Immature natural killer cell (primary cell): ENCODE measurements at regions not wholly inside any gene's neighbourhood (a gene's known extent, or its start where the extent isn't known, plus 50 kb on each side); places are given as distances from the start of the nearest gene placed in this dataset.

Source experiments
- DNase-seq, 3 donors: peaks; one replicate each; pipeline ENCODE4 v3.0.0; 2022; ENCODE audit warnings: mixed read lengths in 1 of 3
- H3K27ac Mint-ChIP-seq, 6 donors: one replicate each; pipeline ENCODE4 v1.8.0; 2020; ENCODE audit warnings: mixed read lengths in 6 of 6, mild to moderate bottlenecking in 5 of 6, inconsistent platforms in 4 of 6, moderate library complexity in 3 of 6
- H3K27me3 Mint-ChIP-seq, 3 donors: one replicate each; pipeline ENCODE4 v1.8.0; 2020 to 2021; ENCODE audit warnings: low read depth in 3 of 3, mild to moderate bottlenecking in 3 of 3, mixed read lengths in 3 of 3, moderate library complexity in 3 of 3, inconsistent platforms in 1 of 3
- H3K36me3 Mint-ChIP-seq, 3 donors: one replicate each; pipeline ENCODE4 v1.8.0; 2020; ENCODE audit warnings: mixed read lengths in 3 of 3, inconsistent platforms in 2 of 3, mild to moderate bottlenecking in 2 of 3
- H3K4me1 Mint-ChIP-seq, 2 donors: one replicate each; pipeline ENCODE4 v1.8.0; 2020; ENCODE audit warnings: inconsistent platforms in 2 of 2, mild to moderate bottlenecking in 2 of 2, mixed read lengths in 2 of 2, moderate library complexity in 1 of 2
- H3K4me3 Mint-ChIP-seq, 5 donors: one replicate each; pipeline ENCODE4 v1.8.0; 2020; ENCODE audit warnings: mild to moderate bottlenecking in 5 of 5, mixed read lengths in 5 of 5, inconsistent platforms in 3 of 5, moderate library complexity in 3 of 5
- H3K9me3 Mint-ChIP-seq, 6 donors: one replicate each; pipeline ENCODE4 v1.8.0; 2020; ENCODE audit warnings: mild to moderate bottlenecking in 6 of 6, mixed read lengths in 6 of 6, inconsistent platforms in 4 of 6, moderate library complexity in 3 of 6

DNA sequence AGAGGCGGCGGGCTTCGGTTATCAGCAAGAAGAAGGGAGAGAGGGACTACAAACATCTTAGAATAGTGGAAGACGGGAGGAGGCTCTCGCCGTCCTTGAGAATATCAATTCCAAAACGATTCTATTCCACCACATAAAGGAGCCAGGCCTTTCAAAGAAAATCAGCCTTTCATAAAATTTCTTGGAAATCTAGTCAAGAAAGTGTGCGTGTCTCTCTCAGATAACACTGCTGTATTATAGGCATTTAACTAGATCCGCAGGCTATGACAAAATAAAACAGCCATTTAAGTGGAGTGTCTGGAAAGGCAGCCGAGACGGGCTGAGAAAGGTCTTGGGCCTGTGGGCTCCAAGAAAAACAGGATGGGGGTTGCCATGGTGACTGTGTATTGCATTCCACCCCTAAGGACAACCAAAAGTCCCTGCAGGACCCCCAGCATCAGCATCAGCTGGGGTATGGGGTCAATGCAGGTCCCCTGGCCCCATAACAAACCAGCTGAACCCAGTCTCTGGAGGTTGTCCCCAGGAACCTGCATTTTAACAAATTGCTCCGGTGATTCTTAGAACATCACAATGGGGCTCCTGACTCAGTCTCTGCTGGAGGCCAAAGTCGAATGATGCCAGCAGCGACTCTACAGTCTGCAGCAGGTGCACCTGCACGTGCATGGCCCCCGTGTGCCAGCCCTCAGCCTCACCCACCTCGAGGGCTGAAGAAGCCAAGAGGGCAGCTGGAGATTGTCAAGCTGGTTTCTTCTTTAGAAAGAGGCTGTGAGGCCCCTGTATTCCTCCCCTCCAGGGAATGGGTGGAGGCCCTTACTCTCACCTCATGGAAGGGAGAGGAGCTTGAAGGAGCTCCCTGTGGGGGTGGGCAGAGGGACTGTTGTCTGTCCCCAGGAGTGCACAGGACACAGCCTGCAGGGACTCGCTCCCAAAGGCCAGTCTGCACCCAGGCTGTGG lies 287.4 kb downstream of the NPHP4 start:
- H3K27ac Mint-ChIP-seq: no peak overlapping the region
- no peak overlapping the region for H3K4me3 Mint-ChIP-seq
- H3K36me3 Mint-ChIP-seq: no peaks in the 10 kb centered on the region
- H3K4me1 Mint-ChIP-seq: no peaks in the 10 kb centered on the region
- H3K27me3 Mint-ChIP-seq: no peaks in the 10 kb centered on the region
- H3K9me3 Mint-ChIP-seq: peaks cover 0 to 2% (median 0%) of the 10 kb centered on the region in 6 donors
- no peak for DNase-seq

DNA sequence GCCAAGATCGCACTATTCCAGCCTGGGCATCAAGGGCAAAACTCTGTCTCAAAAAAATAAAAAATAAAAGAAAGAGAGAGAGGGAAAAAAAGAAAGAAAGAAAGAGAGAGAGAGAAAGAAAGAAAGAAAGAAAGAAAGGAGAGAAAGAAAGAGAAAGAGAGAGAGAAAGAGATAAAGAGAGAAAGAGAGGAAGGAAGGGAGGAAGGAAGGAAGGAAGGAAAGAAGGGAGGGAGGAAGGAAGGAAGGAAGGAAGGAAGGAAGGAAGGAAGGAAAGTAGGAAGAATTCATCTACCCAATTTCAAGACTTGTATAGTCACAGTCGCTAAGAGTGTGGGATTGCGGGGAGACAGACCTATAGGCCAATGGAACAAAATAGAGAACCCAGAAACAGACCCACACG lies 290.6 kb downstream of the NPHP4 start:
- peaks cover 0 to 2% (median 0%) of the 10 kb centered on the region in 6 donors for H3K9me3 Mint-ChIP-seq
- DNase-seq: no peak
- no peak overlapping the region for H3K27ac Mint-ChIP-seq
- no peak overlapping the region for H3K4me3 Mint-ChIP-seq
- no peaks in the 10 kb centered on the region for H3K36me3 Mint-ChIP-seq
- H3K27me3 Mint-ChIP-seq: peaks cover 0 to 2% (median 0%) of the 10 kb centered on the region in 3 donors
- no peaks in the 10 kb centered on the region for H3K4me1 Mint-ChIP-seq

DNA sequence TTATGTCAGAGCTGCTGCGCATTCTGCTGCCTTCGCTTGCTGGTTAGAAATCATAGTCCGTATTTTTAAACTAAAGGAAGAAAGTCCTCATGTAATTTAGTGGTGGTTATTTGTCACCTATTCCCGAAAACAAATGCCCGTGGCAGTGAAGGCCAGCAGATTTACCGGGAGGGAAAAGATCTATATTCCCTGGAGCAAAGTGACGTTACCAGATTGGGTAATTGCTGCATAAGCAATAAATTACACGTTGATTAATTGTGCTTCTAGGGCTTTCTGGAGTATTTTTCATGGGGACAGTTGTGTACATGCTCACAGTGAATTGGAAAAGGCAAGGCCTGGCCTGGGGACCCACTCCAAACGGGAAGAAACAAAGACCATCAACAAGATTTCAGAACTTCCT lies 298.7 kb downstream of the NPHP4 start:
- Mint-ChIP-seq H3K27ac (no peak overlapping the region), H3K4me1 (no peaks in the 10 kb centered on the region), H3K27me3 (peaks cover 0 to 8% (median 2%) of the 10 kb centered on the region in 3 donors), H3K4me3 (no peak overlapping the region), H3K36me3 (no peaks in the 10 kb centered on the region), H3K9me3 (no peaks in the 10 kb centered on the region)
- DNase-seq: no peak

DNA sequence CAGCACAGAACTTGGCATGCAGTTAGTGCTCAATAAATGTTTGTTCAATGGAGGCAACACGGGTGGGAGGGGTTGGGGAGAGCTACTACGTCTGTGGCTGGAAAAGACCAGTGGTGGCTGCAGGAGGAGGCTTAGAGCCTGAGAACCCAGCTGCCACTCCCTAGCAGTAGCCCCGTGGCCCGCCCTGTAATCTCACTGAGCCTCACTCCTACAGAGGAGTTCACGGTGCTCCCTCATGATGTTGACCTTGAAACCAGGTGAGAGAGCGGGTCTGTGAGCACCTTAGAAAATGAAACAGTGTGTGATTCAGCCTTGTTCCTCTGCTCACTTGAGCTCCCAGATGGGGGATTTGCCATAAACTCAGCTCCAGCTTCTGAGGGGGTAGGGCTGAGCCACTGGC lies 299.6 kb downstream of the NPHP4 start:
- no peaks in the 10 kb centered on the region for H3K36me3 Mint-ChIP-seq
- H3K27me3 Mint-ChIP-seq: peaks cover 2 to 10% (median 2%) of the 10 kb centered on the region in 3 donors

DNA sequence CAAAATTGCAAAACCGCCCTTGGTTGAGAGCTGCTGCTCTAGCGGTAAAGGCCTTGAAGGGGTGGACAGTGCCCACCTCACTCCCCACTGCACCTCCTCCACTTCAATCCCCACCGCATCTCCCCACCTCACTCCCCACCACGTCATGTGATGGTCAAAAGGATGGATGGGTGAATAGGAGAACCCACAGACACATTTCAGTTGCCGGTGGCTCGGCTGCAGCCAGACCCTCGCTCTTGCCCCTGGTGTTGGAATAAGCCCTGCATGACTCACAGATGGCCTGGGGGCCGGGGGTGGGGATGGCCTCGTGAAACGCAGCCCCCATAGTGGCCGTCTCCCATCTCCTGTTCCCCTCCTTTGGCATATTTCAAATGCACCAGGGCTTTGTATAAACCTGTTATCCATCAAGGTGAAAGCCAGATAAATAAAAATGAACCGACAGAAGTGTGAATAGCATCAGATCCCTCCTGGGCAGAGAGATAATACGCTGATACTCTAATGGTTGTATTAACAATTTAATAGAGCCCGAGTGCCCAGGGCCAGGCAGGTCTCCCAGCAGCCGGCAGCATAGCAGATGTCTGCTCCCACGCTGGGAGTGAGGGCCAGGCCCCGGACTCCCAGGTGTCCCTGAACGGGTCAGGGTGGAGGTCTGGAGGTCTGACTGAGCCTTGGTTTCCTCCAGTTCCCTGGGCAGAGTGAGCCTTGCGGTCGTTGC lies 300.3 kb downstream of the NPHP4 start:
- Mint-ChIP-seq H3K27me3 (peaks cover 2 to 10% (median 2%) of the 10 kb centered on the region in 3 donors), H3K4me3 (no peak overlapping the region), H3K9me3 (no peaks in the 10 kb centered on the region)

More for the DNA sequence above, 299.6 kb downstream of the NPHP4 start:
- Mint-ChIP-seq H3K9me3 (no peaks in the 10 kb centered on the region), H3K27ac (no peak overlapping the region), H3K4me3 (no peak overlapping the region), H3K4me1 (no peaks in the 10 kb centered on the region)
- no peak for DNase-seq

DNA sequence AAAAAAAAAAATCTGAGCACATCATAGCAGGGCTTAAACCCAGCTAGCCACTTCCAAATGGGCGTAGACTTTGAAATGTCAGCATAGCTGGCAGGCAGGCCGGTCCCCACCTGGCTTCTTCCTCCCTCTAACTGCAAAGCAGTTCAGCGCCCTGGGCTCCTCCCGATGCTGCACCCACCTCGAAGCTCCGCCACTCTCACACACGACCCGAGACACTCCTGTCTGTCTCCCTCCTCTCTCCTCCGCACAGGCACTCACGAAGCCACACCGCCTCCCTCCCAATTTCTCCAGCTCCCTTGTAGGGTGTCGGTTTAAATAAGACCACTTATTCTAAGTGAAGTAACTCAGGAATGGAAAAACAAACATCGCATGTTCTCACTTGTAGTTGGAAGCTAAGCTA lies 301.3 kb downstream of the NPHP4 start:
- Mint-ChIP-seq H3K27me3 (peaks cover 4 to 7% (median 5%) of the 10 kb centered on the region in 3 donors), H3K27ac (no peak overlapping the region), H3K36me3 (no peaks in the 10 kb centered on the region), H3K4me3 (no peak overlapping the region), H3K9me3 (no peaks in the 10 kb centered on the region), H3K4me1 (no peaks in the 10 kb centered on the region)
- DNase-seq: no peak

More for the DNA sequence above, 300.3 kb downstream of the NPHP4 start:
- H3K36me3 Mint-ChIP-seq: no peaks in the 10 kb centered on the region
- H3K27ac Mint-ChIP-seq: no peak overlapping the region
- no peak for DNase-seq
- H3K4me1 Mint-ChIP-seq: no peaks in the 10 kb centered on the region

DNA sequence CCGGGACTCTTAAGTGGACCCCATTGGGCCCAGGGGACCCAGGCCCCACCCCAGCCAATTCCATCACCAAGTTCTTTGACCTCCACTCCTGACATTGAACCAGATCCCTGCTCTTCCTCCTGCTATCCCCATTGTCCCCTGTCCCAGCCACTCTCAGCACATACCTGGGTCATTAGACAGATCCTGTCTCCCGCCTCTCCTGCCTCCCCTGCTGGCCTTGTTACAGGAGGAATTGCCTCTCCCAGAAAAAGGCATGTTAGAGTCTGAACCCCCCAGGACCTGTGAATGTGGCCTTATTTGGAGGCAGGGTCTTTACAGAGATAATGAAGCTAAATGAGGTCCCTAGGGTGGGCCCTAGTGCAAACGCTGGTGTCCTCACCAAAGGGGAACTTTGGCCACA lies 301.9 kb downstream of the NPHP4 start:
- no peak for DNase-seq
- Mint-ChIP-seq H3K4me3 (no peak overlapping the region), H3K36me3 (no peaks in the 10 kb centered on the region), H3K27me3 (peaks cover 4 to 6% (median 5%) of the 10 kb centered on the region in 3 donors), H3K4me1 (no peaks in the 10 kb centered on the region), H3K27ac (no peak overlapping the region), H3K9me3 (no peaks in the 10 kb centered on the region)

DNA sequence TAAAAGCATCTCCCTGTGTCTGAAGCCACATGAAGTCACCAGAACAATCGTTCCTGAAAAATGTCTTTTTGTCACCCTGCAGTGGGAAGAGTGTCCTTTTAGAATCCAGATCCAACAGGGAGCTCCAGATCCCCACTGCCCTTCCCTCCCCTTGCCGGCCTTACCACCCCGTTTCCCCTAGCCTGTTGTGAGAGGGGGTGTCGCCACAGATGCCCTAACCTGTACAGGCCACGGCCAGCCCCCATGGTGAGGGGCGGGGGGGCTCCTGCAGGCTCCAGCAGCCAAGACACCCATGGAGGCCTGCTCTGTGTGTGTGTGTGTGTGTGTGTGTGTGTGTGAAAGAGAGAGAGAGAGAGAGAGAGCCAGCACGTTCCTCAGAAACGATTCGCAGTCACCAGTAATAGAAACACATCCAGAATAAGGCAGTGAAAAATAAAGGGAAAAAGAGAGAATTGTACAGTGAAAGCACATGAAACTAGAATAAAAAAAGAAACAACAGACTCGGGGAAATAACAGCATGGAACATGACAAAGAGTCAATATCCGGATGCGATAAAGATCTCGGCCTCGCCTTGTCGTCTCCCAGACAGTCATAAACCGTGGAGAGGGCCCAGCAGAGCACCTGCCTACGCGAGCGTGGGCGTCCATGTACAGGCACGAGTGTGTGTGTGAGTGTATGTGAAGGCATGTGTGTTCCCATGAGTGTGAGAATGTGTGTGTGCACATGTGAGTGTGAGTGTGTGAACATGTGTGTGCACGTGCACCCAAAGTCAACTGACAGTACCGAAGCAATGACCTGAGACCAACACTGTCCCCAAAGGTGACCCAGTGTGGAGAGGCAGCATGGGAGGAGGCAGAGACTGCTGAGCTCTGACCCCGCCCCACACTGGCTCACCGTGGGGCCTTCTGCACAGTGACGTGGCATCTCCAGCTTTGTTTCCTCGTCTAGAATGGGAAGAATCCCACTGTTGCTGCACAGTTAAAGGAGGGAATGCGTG lies 303.8 kb downstream of the NPHP4 start:
- Mint-ChIP-seq H3K27ac (no peak overlapping the region), H3K36me3 (no peaks in the 10 kb centered on the region), H3K27me3 (peaks cover 2 to 14% (median 4%) of the 10 kb centered on the region in 3 donors), H3K4me1 (no peaks in the 10 kb centered on the region), H3K9me3 (no peaks in the 10 kb centered on the region), H3K4me3 (no peak overlapping the region)
- DNase-seq: no peak

DNA sequence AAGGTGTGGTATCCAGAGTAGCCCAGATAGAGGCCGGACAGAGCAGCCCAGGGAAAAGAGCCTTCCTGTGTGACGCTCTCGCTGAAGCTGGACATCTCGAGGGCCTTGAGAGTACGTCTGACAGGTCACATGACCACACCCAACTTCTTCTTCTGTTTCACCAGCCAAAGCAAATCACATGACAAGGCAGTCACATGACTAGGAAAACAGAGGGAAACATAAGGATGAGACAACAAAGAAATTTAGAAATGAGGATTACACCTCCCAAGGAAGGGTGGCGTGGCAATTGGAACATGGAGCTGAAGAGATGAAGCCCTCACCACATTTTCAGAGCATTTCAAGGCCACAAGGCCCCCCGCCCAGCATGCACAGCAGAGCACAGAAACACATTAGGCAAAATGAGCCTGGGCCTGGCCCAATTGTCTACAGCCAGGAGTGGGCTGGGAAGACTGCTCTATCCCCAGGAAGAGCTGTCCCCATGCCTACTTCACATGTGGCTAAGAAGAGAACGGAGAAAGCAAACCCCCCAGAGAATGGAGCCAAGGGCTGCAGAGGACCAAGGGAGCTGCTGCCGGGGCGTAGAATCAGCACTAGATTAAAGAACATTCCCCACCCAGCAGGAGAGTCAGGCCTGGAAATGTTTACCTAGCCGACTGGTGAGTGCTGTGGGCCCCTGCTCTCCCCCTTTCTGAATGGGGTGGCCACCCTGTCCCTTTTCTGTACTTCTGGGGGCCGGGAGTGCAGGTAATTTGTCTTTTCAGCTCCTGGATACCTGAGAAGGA lies 305.1 kb downstream of the NPHP4 start:
- DNase-seq: no peak
- H3K9me3 Mint-ChIP-seq: no peaks in the 10 kb centered on the region
- H3K4me3 Mint-ChIP-seq: no peak overlapping the region
- no peaks in the 10 kb centered on the region for H3K36me3 Mint-ChIP-seq
- no peaks in the 10 kb centered on the region for H3K4me1 Mint-ChIP-seq
- H3K27me3 Mint-ChIP-seq: peaks cover 2 to 14% (median 4%) of the 10 kb centered on the region in 3 donors
- no peak overlapping the region for H3K27ac Mint-ChIP-seq

DNA sequence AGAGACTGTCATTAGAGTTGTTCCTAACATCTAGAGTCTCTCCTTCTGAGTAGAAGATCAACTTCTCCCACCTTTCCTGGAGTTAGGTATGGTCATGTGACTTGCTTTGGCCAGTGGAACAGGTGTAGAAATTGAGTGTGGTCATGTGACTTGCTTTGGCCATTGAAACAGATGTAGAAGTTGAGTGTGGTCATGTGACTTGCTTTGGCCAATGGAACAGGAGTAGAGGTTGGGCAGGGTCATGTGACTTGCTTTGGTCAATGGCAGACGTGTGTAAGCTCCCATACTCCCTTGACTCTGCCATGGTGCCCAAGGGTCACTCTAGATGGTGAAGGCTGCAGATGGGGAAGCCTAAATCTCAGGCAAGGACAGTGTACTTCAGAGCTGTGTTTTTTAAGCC lies 306.0 kb downstream of the NPHP4 start:
- Mint-ChIP-seq H3K4me3 (no peak overlapping the region), H3K36me3 (no peaks in the 10 kb centered on the region), H3K27ac (no peak overlapping the region), H3K27me3 (peaks cover 2 to 14% (median 4%) of the 10 kb centered on the region in 3 donors), H3K4me1 (no peaks in the 10 kb centered on the region), H3K9me3 (no peaks in the 10 kb centered on the region)
- DNase-seq: no peak

DNA sequence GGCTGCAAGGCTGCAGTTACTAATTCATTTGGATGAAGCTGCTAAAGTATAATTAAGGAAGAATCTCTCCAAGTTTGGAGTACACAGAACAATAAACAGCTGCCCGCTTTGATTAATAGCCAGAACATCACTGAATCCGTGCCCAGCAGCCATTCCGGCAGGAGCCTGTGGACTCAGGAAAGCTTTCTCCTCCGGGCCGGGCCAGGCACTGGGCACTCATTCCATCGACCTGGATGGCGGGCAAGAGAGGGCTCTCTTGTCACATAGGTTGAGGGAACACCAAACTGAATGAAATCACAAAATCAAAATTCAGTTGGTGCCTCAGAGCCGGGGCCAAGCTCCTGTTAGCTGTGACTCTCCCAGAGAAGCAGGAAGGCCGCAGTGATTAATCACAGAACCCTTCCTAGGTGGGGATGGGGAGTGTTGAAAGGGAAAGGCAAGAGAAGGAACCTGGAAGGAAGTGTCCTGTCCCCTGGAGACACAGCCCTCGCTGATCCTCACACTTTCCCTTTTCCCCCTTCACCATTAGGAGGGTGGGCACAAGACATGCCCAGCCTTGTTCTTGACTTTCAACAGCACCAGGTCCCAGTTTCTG lies 306.7 kb downstream of the NPHP4 start:
- Mint-ChIP-seq H3K9me3 (no peaks in the 10 kb centered on the region), H3K36me3 (no peaks in the 10 kb centered on the region), H3K27me3 (peaks cover 2 to 11% (median 4%) of the 10 kb centered on the region in 3 donors), H3K4me1 (no peaks in the 10 kb centered on the region), H3K4me3 (no peak overlapping the region), H3K27ac (no peak overlapping the region)
- no peak for DNase-seq

DNA sequence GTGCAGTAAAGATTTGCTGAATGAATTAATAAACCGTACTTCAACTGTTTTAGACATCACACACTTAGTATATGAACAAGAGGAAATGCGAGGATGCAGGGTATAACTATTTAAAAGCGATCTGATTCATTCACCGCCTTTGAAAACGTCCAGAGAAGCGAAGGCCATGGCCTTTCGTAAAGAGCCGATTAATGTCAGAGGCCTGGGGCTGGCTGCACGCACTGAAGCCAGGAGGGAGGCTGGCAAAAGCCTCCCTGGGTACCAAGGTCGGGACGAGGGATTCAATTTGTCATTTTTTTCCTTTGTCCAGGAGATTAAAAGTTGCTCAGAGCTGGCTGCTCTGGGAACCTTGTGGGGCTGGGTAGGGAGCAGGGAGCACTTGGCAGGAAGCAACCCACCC lies 307.4 kb downstream of the NPHP4 start:
- Mint-ChIP-seq H3K27me3 (peaks cover 2 to 9% (median 4%) of the 10 kb centered on the region in 3 donors), H3K9me3 (no peaks in the 10 kb centered on the region), H3K27ac (no peak overlapping the region), H3K36me3 (no peaks in the 10 kb centered on the region), H3K4me1 (no peaks in the 10 kb centered on the region), H3K4me3 (no peak overlapping the region)
- no peak for DNase-seq
